ENCODE measurements at regions not wholly inside any gene's neighbourhood (a gene's known extent, or its start where the extent isn't known, plus 50 kb on each side); places are given as distances from the start of the nearest gene placed in this dataset.

- Histone ChIP-seq H3K36me3 (no peaks in the 10 kb centered on the region), H3K9me3 (no peaks in the 10 kb centered on the region), H3K4me1 (no peaks in the 10 kb centered on the region), H3K27ac (no peak overlapping the region), H3K4me3 (replicated peaks in 1 of 3) (no peak overlapping the region), H3K27me3 (no peaks in the 10 kb centered on the region)
- 85 to 87% methylated on average over 3 of the region's 3 CpGs for WGBS, 2 donors
- TF ChIP-seq POLR2A (IDR thresholded peaks at IDR 0.05) (no peak), CTCF (IDR thresholded peaks at IDR 0.05) (no peak)
- intact Hi-C loops (cut with DNase I): no loop called here
- no peak for DNase-seq
Observed at GRCh38 chr14:28502517-28502916, 264.1 kb upstream of the FOXG1 start.

- Histone ChIP-seq H3K27me3 (no peaks in the 10 kb centered on the region), H3K36me3 (no peaks in the 10 kb centered on the region), H3K4me3 (replicated peaks in 1 of 3) (no peak overlapping the region), H3K9me3 (no peaks in the 10 kb centered on the region), H3K27ac (no peak overlapping the region), H3K4me1 (no peaks in the 10 kb centered on the region)
- DNase-seq: no peak
- WGBS, 2 donors: 58% methylated on average over 3 of the region's 3 CpGs
- TF ChIP-seq POLR2A (IDR thresholded peaks at IDR 0.05) (no peak), CTCF (IDR thresholded peaks at IDR 0.05) (no peak)
- intact Hi-C loops (cut with DNase I): no loop called here
Observed at GRCh38 chr14:28515571-28515970, 251.0 kb upstream of the FOXG1 start.

GRCh38 chr14:28536889-28537288 lies 229.7 kb upstream of the FOXG1 start:
- intact Hi-C loops (cut with DNase I): no loop called here
- H3K4me3 ChIP-seq (replicated peaks in 1 of 3): no peak overlapping the region
- 88 to 97% methylated on average over 5 of the region's 5 CpGs for WGBS, 2 donors
- no peaks in the 10 kb centered on the region for H3K27me3 ChIP-seq
- no peak overlapping the region for H3K27ac ChIP-seq
- no peak for TF ChIP-seq CTCF (IDR thresholded peaks at IDR 0.05)
- TF ChIP-seq POLR2A (IDR thresholded peaks at IDR 0.05): no peak
- H3K36me3 ChIP-seq: no peaks in the 10 kb centered on the region
- H3K4me1 ChIP-seq: no peaks in the 10 kb centered on the region
- no peak for DNase-seq
- H3K9me3 ChIP-seq: no peaks in the 10 kb centered on the region

GRCh38 chr14:28542040-28542439 lies 224.5 kb upstream of the FOXG1 start:
- intact Hi-C loops (cut with DNase I): no loop called here
- Histone ChIP-seq H3K4me3 (replicated peaks in 1 of 3) (no peak overlapping the region), H3K4me1 (no peaks in the 10 kb centered on the region), H3K27me3 (no peaks in the 10 kb centered on the region), H3K36me3 (no peaks in the 10 kb centered on the region), H3K9me3 (no peaks in the 10 kb centered on the region), H3K27ac (no peak overlapping the region)
- no peak for DNase-seq
- TF ChIP-seq CTCF (IDR thresholded peaks at IDR 0.05) (no peak), POLR2A (IDR thresholded peaks at IDR 0.05) (no peak)
- 79 to 85% methylated on average over 2 of the region's 2 CpGs for WGBS, 2 donors

GRCh38 chr14:28565345-28565744 lies 201.2 kb upstream of the FOXG1 start:
- intact Hi-C loops (cut with DNase I): no loop called here
- no peak for TF ChIP-seq CTCF (IDR thresholded peaks at IDR 0.05)
- no peak overlapping the region for H3K4me3 ChIP-seq (replicated peaks in 1 of 3)
- no peaks in the 10 kb centered on the region for H3K36me3 ChIP-seq
- no peaks in the 10 kb centered on the region for H3K4me1 ChIP-seq
- no peaks in the 10 kb centered on the region for H3K27me3 ChIP-seq
- no peak for DNase-seq
- no peaks in the 10 kb centered on the region for H3K9me3 ChIP-seq
- H3K27ac ChIP-seq: no peak overlapping the region

Measured in thyroid gland (tissue), 4 donors.